ENCODE measurements at regions not wholly inside any gene's neighbourhood (a gene's known extent, or its start where the extent isn't known, plus 50 kb on each side); places are given as distances from the start of the nearest gene placed in this dataset.

DNA sequence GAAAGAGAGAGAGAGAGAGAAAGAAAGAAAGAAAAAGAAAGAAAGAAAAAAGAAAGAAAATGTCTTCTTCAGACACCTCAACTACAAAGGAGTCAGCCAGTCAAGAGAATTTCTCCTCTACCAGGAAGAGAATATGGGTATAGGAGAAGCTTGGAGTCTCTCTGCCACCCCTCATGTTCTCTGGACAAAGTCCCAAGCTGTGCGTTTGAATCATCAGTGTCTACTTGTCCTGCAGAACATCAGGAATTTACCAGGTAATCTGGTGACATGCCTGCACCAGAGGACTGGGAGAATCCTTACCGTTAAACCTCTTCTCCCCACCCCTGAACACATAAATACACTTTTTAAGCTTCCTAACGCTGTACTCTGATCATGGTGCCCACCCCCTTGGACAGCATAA, 119.5 kb downstream of the TM9SF2 start:
- Mint-ChIP-seq H3K4me3 (no peak overlapping the region), H3K9me3 (no peaks in the 10 kb centered on the region)

DNA sequence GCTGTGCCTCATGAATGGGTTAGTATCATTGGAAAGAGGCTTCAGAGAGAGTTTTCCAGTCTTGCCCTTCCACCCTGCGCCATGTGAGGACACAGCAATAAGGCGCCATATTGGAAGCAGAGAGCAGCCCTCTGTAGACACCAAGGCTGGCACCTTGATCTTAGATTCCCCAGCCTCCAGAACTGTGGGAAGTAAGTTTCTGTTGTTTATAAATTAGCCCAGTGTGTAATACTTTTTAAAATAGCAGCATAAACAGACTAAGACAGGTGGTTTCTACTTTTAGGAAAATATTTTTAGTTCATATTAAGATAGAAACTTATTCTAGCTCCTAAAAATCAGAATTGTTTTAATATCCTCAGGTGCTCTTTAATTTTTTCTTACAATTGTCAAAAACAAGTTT, 117.9 kb downstream of the TM9SF2 start:
- no peak overlapping the region for H3K4me3 Mint-ChIP-seq
- H3K9me3 Mint-ChIP-seq, result no peaks in the 10 kb centered on the region

More for the DNA sequence above, 119.5 kb downstream of the TM9SF2 start:
- ATAC-seq, result no peak
- no peak overlapping the region for H3K27ac Mint-ChIP-seq
- no peaks in the 10 kb centered on the region for H3K27me3 Mint-ChIP-seq
- H3K4me1 Mint-ChIP-seq, result peaks cover 12% of the 10 kb centered on the region
- peaks cover 6% of the 10 kb centered on the region for H3K36me3 Mint-ChIP-seq

DNA sequence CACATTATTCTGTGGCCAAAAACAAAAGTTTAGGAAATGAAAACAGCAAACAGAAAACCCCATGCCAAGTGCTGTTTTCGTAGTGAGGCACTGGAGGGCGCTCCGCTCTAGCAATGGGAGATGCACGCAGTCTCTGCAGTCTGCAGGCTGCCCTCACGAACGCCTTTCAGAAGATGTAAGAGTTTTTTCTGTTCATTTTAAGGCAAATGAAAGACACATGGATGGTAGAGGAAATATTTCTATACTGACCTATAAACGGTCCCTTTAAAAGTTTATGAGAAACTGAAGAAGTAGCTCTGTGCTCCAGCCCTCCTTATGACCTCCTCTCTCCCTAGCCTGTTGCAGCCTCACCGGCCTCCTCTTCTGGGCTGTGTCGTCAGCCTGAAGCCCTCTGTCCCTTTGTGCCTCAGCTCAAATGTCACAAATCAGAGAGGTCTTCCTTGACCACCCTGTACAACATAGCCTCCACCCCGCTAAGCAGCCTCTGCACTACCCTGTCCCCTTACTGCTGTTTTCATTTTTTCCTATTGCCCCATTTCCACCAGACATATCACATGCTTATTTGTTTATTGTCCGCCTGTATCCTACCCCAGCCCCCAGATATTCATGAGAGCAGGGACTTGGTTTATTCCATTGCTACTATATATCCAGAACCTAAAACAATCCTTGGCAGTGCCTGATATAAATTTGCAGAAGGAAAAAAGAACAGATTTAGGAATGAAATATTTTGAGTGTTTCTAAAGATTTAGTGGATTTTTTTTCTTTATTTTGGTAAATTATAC, 116.4 kb downstream of the TM9SF2 start:
- H3K27ac Mint-ChIP-seq, result no peak overlapping the region
- H3K4me1 Mint-ChIP-seq, result peaks cover 30% of the 10 kb centered on the region
- H3K36me3 Mint-ChIP-seq, result no peaks in the 10 kb centered on the region
- H3K27me3 Mint-ChIP-seq, result no peaks in the 10 kb centered on the region
- no peak overlapping the region for H3K4me3 Mint-ChIP-seq
- ATAC-seq, result peak; percentile 47
- no peaks in the 10 kb centered on the region for H3K9me3 Mint-ChIP-seq

More for the DNA sequence above, 117.9 kb downstream of the TM9SF2 start:
- Mint-ChIP-seq H3K36me3 (no peaks in the 10 kb centered on the region), H3K4me1 (peaks cover 18% of the 10 kb centered on the region), H3K27me3 (no peaks in the 10 kb centered on the region), H3K27ac (no peak overlapping the region)
- ATAC-seq, result no peak

DNA sequence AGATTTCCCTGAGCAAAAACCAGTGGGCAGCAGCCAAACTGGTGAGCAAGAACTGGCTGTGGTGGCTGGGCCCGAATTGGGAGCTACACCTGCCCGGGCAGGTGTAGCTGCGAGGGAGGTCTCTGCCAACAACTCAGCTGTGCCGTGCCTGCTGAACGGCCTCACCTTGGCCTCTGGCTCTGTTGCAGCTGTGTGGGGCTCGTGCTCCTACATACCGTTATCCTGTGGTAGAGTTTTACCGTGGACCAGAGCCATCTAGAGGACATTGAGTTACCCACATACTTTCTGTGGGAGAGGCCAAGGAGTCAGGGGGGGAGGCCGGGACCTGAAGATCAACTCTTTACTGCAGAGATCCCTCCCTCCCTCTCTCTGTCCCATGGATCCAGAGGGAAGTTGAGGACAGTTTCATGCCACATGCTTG, 113.2 kb downstream of the TM9SF2 start:
- H3K4me1 Mint-ChIP-seq, result peaks cover 54% of the 10 kb centered on the region
- peak overlapping the region; percentile 4 for H3K27ac Mint-ChIP-seq
- peak; percentile 83 for ATAC-seq

More for the DNA sequence above, 113.2 kb downstream of the TM9SF2 start:
- Mint-ChIP-seq H3K36me3 (no peaks in the 10 kb centered on the region), H3K27me3 (no peaks in the 10 kb centered on the region), H3K4me3 (no peak overlapping the region), H3K9me3 (no peaks in the 10 kb centered on the region)

Measured in stimulated activated memory B cell treated with anti-CD40 and anti-IgM and Interleukin-4, amounts not matched to agents 10 μg/mL and 1 μg/mL and 100 μg/mL, for 72 hours (primary cell).